ENCODE measurements at regions not wholly inside any gene's neighbourhood (a gene's known extent, or its start where the extent isn't known, plus 50 kb on each side); places are given as distances from the start of the nearest gene placed in this dataset.

DNA sequence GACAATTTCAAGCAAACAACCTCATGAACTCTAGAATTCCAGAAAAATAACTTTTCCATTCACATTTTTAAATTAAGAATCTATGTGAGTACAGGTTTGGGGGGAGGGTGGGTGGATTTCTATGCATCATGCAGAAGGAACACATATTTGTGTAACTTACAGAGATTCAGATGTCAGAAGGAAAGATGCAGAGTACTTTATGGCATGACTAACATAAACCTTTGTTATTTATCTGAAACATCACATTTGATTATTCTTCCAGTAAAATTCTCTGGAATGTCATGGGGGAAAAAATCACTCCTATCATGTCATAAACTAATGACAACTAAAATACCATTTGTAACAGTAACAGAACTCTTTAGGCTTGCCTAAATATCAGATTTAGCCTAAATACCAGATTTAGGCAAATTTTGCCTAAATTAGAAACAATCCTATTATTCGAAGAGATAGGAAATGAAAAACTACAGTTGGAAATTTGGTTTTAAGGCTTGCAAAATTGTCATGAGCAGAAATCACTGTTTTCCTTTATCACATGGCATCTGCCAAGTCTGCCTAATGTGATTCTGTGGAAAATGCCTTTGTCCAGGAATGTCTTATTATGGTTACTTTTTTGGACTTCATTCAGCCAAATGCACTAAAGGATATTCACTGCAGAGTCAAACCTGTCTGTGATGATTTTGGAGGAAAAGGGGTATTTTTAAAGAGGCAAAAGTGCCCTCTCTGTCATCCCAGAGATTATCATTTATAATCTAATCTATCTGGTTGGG, 527.7 kb upstream of the CELF2 start:
- CTCF ChIA-PET, result no interaction called here
- POLR2A ChIA-PET, result no interaction called here

DNA sequence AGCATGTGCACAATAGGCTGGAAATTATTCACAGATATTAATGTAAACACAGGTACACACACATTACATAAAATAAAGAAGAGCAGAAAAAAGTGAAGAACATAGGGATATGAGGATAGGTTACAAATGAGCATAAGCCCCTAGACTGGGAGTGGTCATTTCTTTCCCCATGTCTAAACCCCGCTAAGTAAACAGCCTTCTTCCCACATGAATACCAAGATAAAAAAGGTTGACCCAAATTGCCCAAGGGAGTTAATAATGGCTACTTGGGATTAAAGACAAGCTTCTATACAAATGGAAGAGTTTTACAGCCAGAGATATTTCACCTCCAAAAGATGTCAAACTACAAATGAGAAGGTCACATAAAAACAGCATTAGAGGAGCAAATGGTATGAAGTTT, 527.1 kb upstream of the CELF2 start:
- POLR2A ChIA-PET, result no interaction called here
- CTCF ChIA-PET, result no interaction called here

DNA sequence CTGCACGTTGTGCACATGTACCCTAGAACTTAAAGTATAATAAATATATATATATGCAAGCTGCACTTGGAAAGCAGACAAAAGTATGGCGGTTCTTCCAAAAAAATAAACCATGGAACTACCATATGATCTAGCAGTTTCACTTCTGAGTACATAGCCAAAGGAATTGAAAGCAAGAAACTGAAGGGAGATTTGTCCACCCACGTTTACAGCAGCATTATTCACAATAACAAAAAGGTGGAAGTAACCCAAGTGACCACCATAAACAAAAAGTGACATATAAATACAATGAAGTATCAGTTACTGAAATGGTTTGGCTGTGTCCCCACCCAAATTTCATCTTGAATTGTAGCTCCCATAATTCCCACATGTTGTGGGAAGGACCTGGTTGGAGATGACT, 525.3 kb upstream of the CELF2 start:
- ChIA-PET CTCF (no interaction called here), POLR2A (no interaction called here)

DNA sequence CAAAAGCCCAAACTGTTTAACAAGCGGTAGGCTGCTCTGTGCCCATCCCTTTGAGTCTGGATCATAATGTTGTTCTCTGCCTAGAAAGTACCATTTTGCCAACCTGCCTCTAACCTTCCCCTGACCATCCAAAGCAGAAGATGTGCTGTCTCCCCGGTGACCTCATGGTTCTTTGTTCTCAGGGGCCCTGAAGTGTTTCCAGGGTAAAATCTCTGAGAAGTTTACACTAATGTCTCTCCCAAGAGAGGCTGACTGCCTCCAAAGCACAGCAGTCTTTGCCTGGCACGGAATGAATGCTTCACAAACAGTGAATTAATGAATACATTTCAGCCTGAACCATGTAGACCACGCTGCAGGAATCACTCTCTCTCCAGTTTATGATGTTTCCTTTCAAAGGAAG, 523.8 kb upstream of the CELF2 start:
- CTCF ChIA-PET, result interaction anchor here (0.7 kb wide), 1 partner anchor 39 kb away, joined by 3 read pairs; no protein-coding TSS in a partner anchor
- POLR2A ChIA-PET, result no interaction called here

DNA sequence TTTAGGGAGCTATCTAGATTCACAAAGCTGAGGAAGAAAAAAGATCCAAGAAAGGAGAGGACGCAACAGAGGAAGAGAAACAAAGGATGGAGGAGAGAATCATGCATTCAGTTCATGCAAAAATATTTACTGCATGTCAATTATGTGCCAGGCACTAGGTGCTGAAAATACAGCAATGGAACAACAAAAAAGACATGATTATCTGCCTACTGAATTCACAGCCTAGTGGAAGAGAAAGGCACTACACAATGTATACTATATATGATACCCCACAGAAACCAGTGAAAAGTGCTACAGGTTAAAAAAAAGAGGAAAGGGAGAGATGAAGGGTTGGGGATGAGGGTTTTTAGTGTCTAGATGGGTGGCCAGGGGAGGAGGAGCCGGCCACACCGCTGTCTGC, 520.4 kb upstream of the CELF2 start:
- POLR2A ChIA-PET, result no interaction called here
- CTCF ChIA-PET, result no interaction called here

DNA sequence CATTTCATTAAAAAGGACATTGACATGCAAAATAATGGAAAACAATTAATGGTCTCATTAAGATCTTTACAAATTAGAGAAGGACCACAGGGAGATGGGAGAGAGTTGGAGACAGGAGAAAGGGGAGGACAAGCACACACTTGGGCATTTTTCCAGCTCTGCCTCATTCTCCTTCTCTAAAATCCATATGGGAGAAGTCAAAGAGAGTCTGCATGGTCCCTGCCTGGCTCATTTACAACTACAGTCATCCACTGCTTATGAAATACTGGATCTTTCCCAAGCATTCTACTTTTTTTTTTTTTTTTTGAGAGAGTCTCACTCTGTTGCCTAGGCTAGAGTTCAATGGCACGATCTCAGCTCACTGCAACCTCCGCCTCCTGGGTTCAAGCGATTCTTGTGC, 518.9 kb upstream of the CELF2 start:
- POLR2A ChIA-PET, result no interaction called here

DNA sequence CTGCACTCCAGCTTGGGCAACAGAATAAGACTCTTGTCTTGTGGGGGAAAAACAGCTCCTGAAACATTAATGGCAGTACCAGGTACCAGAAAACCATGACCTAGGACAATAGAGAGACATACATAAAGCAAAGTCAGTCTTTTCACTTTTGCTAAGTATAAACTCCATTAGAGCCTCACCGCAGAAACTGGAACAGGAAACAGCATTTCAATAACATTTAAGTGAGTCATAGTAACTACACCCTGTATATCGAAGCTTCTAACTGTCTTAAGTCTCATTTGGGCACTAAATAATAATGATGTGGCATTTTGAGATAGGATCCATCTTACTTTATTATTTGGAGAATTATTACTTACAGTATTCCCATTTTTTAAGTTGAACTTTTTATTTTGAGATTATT, 517.8 kb upstream of the CELF2 start:
- POLR2A ChIA-PET, result no interaction called here
- CTCF ChIA-PET, result no interaction called here

More for the DNA sequence above, 518.9 kb upstream of the CELF2 start:
- CTCF ChIA-PET, result no interaction called here

DNA sequence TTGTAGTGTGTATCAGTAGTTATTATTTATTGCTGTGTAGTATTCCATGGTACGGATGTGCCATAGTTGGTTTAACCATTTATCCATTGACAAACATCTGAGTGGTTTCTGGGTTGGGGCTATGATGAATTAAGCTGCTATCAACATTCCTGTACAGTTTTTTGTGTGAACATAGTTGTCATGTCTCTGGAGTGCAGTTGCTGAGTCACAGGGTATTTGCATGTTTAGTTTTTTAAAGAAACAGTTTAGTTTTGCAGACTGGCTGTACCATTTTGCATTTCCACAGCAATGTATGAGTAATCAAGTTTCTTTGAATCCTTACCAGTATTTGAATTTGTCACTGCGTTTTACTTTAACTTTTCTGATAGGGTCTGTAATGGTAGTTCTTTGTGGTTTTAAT, 516.7 kb upstream of the CELF2 start:
- POLR2A ChIA-PET, result no interaction called here
- CTCF ChIA-PET, result no interaction called here

DNA sequence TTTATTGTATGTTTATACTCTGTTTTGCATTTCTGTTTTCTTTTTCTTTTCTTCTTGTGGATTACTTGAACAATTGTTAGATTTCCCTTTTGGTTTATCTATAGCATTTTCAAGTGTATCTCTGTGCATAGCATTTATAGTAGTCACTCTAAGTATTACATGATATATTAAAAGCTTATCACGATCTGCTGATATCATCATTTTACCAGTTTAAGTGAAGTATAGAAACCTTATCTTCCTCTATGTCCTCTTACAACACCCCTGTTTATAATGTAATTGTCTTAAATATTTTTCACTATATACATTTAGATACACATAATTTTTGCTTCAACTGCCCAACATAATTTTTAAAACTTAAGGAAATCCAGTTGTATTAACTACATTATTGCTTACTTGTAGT, 513.9 kb upstream of the CELF2 start:
- POLR2A ChIA-PET, result no interaction called here
- CTCF ChIA-PET, result no interaction called here

DNA sequence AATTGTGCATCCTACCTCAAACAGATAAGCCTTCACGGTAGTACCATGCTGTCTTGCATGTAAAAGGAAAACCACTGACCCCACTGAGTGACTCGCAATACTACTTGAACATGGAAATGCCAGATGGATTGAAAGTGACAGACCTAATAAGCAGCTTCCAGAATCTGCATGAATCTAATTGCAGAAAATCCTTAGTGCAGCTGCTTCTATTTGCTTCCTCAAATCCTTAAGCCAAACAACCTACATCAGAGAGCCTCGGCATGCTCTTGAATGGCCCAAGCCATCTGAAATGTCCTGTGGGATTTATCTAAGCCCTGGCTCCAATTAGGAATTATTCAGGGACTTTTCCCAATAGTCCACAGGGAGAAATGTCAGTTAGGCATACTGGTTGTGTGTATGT, 509.5 kb upstream of the CELF2 start:
- ChIA-PET CTCF (no interaction called here), POLR2A (no interaction called here)

DNA sequence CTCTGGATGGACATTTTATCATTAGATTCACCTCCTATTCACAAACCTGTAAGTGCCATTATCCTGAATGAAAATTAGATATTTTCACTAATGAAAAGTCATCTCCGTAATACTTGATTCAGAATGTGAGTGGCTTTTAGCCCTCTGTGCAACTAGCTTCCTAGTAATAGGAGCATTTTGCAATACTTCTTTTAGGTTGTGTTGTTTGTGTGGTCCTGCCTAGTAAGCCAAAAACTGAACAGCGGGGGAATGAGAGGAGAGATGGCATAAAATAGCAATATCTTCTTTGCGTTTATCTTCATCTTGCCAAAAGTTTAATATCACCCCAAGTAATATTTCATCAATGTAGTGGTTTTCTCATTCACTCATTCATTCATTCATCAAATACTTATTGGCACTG, 507.5 kb upstream of the CELF2 start:
- ChIA-PET CTCF (no interaction called here), POLR2A (no interaction called here)

DNA sequence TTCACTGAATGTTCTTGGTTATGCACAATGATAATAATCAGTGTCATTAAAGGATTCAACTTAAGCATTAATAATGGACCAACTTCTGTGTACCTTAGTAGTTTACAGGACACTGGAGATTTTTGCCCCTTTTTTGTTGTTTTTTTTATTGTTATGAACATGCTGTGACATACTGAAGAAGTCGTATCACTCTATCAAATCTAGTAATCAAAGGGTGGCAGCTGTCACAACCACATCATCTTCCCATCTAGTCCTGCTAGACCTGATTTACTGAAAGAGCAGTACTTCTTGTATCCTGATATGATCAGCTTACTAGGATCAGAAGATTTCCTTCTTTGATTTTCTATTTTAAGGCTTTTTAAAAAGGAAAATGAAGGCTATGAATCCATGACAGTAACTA, 504.6 kb upstream of the CELF2 start:
- ChIA-PET CTCF (no interaction called here), POLR2A (no interaction called here)

DNA sequence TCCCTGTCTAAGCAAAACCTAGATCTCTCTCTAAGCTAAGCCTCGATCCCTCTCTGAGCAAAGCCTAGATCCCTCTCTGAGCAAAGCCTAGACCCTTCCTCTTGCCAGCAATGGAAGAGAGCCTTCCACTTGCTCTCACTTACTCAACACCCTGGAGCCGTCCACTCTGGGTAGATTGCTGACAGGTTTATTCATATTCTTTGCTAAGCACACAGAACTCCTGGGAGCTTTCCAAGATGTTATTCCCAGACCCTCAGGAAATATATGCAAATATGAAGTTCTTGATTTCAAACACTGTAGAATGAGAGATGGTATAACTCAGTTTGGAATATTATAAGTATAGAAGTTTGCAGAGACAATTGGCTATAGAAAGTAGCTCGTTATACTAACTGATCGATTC, 503.8 kb upstream of the CELF2 start:
- ChIA-PET CTCF (no interaction called here), POLR2A (no interaction called here)

DNA sequence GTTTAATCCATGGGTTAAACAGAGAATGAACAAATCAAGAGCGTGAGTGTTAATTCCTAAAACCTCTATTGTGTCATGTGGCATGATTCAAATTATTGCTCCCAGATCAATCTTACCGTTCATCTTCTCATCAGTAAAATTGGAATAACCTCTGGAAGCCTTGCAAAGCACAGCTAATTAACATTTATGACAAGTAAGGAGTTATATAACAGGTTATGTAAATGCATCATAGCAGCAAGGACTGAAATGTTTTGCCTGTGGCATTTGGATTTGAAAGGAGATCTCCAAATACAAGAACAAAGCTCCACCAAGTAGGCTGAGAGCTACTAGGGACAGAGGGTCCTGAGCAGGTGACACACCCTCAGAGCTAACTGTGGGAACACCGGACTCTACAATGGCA, 502.9 kb upstream of the CELF2 start:
- CTCF ChIA-PET, result no interaction called here

DNA sequence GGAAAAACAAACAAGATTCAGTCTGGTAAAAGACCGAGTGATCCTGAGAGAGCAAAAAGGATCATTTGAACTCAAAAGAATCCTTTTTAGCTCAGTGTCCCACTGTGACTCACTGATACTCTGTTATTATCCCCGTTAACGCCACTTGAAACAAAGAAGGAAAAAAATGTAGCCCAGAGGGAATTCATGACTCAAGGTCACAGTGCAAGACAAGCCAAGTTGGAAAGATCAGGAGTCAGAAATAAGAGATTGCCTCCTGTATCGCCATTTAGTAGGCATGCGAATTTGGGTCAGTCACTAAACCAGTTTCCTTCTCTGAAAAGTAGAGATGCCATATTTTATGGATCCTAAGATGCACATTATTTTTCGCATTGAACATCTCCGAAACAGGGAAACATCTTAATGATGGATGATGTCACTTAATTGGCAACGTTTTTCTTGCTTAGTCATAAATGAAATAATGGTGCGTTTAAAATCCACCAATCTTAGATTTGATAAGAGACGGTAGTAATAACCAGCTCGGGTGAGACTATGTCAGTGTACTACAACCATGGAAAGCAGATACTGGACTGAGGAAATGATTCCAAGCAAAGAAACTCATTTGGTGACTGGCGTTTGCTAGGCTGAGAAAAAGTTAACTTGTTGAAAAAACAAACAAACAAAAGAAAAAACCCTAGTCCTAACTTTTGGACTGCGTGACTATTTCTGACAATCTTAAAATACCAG, 502.0 kb upstream of the CELF2 start:
- ChIA-PET POLR2A (no interaction called here), CTCF (no interaction called here)

More for the DNA sequence above, 502.9 kb upstream of the CELF2 start:
- POLR2A ChIA-PET, result no interaction called here

DNA sequence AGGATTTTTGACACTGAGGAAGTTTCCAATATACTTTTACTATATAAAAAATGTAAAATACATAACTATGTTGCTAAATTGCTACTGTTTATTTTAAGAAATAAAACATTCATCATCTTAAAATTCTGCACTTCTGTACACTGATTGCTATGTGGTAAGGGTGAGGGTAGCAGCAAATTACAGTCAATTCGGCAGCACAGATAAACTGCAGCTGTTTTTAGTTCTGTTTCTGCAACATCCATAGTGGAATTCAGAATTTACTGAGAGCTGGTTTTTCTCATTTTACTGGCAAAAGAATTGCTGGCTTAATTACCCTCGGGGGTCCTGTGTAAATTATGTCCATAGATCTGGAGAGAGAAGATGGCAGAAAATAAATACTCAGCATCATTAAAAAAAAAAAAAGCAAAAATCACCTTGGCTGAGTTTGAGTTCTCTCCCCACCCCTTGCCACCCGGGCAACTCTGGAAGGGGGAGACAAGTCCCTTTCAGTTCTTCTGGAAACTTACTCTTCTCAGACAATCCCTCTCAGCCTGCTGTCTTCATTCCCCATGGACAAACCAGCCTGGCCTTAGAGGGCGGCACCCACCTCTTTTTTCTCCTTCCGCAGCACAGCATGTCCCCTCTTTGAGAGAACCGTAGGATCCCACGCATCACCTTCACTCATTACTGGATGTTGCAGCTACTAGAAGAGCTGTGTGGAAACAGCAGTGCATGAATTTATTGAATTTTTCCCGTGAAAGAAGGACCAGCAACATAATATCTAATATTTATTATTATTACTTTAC, 501.1 kb upstream of the CELF2 start:
- ChIA-PET POLR2A (no interaction called here), CTCF (no interaction called here)

DNA sequence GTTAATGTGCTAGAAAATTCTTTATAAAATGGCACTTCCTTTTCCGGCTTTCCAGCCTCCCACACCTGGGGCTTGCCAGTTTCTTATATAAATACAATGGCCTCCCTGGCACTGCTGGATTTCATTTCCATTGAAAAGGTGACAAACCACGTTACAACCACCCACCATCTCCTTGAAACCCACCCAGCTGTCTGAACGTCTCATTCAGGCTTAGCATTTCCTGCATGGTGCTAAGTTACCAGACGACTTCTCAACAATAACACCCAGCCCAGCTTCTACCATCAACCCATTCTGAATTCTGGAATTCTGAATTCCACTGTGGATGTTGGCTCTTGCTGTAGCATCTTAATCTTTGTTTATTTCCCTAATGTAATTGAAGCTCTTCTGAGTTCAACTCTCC, 499.8 kb upstream of the CELF2 start:
- ChIA-PET CTCF (no interaction called here), POLR2A (no interaction called here)

DNA sequence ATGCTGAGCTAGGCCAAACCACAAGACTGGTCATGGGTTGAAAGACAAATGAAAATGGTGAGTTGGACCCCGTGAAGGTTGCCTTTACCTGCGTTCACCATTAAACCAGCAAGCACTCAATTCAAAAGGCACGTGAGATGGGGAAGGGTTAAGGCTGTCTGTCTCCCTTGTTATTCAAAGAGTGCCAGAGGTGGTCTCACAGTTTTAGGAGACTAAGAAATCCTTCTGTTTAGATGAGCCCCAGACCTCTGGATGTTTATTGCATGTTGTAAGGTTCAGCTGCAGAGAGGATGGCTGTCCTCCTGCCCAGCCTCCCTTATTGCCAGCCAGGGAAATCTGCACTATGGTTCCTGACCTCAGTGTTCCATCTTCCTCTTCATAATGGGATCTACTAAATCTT, 498.0 kb upstream of the CELF2 start:
- ChIA-PET POLR2A (no interaction called here), CTCF (no interaction called here)

DNA sequence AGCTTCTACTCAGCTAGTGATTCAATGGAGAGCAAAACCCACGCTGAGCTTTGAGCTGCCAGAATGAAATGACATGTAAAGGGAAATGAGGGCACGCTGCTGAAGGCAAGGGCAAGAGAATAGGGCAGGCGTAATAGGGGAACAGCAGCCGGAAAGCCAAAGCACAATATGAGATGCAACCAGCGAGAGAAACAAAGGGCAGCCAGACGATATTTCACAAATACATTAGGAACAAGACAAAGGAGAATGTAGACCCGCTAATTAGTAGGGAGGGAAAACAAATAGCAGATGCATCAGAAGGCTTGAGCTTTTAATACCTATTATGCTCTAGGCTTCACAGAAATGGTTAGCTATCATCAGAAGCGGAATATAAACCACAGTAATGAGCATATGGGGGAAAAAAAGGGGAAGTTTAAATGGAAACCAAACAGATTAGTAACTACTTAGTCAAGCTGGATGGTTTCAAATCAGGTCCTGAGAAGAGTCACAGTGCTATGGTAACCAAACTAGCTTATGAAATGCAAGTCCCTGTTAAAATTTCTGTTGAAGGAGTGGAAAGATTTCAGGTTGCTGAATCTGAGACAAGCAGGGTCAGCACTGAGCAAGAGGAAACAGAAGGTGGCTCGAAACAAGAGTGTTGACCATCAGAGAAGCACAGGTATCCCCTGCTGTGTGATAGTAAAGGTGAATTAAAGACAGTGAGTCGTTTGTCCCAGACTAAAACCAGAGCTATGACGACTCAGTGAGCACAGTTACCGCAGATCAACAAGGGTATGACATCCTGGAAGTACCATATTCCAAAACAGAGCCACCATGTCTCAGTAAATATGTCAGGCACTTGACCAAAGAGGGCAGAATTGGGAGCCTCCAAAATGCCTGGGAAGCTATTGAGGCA, 496.9 kb upstream of the CELF2 start:
- POLR2A ChIA-PET, result no interaction called here
- CTCF ChIA-PET, result no interaction called here

DNA sequence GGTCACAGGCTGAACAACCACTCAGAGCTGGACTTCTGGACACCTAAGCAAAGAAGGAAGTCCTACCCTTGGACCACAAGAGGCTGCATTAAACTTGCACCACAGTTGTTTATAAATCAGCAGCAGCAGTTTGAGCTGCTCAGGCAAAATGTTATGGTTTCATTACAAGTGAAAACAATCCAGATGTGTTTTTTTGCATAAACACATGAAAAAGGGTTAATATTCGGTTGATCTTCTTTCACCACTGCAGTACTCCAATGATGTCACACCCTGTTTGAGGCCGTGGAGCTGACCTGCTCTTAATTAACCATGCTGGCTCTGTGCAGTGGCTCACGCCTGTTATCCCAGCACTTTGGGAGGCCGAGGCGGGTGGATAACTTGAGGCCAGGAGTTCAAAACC, 490.8 kb upstream of the CELF2 start:
- POLR2A ChIA-PET, result no interaction called here
- CTCF ChIA-PET, result no interaction called here
